Lower lobe of right lung (tissue), 2 donors: ENCODE measurements at regions not wholly inside any gene's neighbourhood (a gene's known extent, or its start where the extent isn't known, plus 50 kb on each side); places are given as distances from the start of the nearest gene placed in this dataset.

ENCODE experiments used
- ATAC-seq, 2 donors: fragments of 200-7000 bp; cut with Tn5 transposase; one replicate each; pipeline ENCODE4 v1.9.1; 2020 to 2022; ENCODE audit warnings: mild to moderate bottlenecking in 2 of 2, moderate library complexity in 2 of 2
- DNase-seq: peaks from one replicate; pipeline ENCODE4 v3.0.0-alpha.2; 2020
- H3K27ac ChIP-seq: fragments of 200-600 bp; one replicate; pipeline ENCODE4 v1.8.0; 2022
- H3K27me3 ChIP-seq: fragments of 200-600 bp; one replicate; pipeline ENCODE4 v1.8.0; 2022; ENCODE audit warnings: low read depth
- H3K36me3 ChIP-seq: fragments of 200-600 bp; one replicate; pipeline ENCODE4 v1.8.0; 2022; ENCODE audit warnings: mild to moderate bottlenecking
- H3K4me1 ChIP-seq: fragments of 200-600 bp; one replicate; pipeline ENCODE4 v1.8.0; 2022
- H3K4me3 ChIP-seq: fragments of 200-600 bp; one replicate; pipeline ENCODE4 v1.8.0; 2022; ENCODE audit warnings: mild to moderate bottlenecking
- H3K9me3 ChIP-seq: fragments of 200-600 bp; one replicate; pipeline ENCODE4 v1.8.0; 2022
- intact Hi-C: fragments of 100-400 bp; cut with DNase I; formaldehyde crosslinking; loops from one replicate; pipeline ENCODE4 v1.11.0; 2022
- TF ChIP-seq, protein P1 (sequence below): fragments of 200-600 bp; IDR thresholded peaks from one replicate; pipeline ENCODE4 v1.8.0; 2022; ENCODE audit warnings: antibody characterized with exemption, mild to moderate bottlenecking
- donor health status: DM: no; HTN: yes; CAD: no; lungs with severe emphysema.

DNA sequence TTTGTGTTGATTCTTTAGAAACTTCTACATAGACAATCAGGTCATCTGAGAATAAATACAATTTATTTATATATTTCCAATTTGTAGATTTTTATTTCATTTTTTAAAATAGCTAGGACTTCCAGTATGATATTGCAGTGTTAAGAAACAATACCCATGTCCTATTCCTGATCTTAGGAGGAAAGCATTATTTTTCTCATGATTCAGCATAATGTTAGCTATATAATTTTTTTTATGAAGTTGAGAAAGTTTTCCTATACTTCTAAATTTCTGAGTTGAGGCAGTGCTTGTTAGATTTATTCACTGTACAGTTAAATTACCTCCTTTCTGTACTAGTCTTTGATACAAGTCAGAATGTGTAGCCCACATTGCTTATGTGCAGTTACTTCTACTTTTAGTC is 595.7 kb upstream of the HS6ST1 start:
- intact Hi-C loops, result no loop called here
- ATAC-seq (no peak), DNase-seq (no peak)
- Histone ChIP-seq H3K4me1 (no peaks in the 10 kb centered on the region), H3K9me3 (peaks cover 4% of the 10 kb centered on the region), H3K36me3 (no peaks in the 10 kb centered on the region), H3K4me3 (no peak overlapping the region), H3K27ac (no peak overlapping the region), H3K27me3 (no peaks in the 10 kb centered on the region)
- TF ChIP-seq, protein P1, sequence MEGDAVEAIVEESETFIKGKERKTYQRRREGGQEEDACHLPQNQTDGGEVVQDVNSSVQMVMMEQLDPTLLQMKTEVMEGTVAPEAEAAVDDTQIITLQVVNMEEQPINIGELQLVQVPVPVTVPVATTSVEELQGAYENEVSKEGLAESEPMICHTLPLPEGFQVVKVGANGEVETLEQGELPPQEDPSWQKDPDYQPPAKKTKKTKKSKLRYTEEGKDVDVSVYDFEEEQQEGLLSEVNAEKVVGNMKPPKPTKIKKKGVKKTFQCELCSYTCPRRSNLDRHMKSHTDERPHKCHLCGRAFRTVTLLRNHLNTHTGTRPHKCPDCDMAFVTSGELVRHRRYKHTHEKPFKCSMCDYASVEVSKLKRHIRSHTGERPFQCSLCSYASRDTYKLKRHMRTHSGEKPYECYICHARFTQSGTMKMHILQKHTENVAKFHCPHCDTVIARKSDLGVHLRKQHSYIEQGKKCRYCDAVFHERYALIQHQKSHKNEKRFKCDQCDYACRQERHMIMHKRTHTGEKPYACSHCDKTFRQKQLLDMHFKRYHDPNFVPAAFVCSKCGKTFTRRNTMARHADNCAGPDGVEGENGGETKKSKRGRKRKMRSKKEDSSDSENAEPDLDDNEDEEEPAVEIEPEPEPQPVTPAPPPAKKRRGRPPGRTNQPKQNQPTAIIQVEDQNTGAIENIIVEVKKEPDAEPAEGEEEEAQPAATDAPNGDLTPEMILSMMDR, result no peak

DNA sequence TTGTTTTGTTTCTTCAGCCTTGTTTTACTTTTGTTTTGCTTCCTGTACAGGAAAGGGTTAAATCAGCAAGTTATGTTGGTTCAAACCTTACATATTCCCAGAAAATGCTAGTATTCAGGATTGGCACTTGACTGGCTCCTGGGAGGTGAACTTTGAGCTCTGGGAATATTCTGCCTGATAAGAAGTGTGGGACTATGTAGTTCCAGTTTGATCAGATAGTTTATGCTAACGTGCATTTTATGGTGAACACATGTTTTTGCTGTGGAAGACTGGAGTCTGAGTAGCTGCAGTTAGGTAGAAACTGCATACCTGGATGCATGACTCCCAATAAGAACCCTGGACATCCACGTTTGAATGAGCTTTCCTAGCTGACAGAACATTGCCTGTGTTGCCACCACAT is 603.1 kb upstream of the HS6ST1 start:
- no peak for DNase-seq
- Histone ChIP-seq H3K4me3 (no peak overlapping the region), H3K27me3 (no peaks in the 10 kb centered on the region), H3K36me3 (no peaks in the 10 kb centered on the region), H3K9me3 (no peaks in the 10 kb centered on the region), H3K4me1 (no peaks in the 10 kb centered on the region), H3K27ac (no peak overlapping the region)
- TF ChIP-seq, protein P1, result no peak
- ATAC-seq, result no peak
- intact Hi-C loops, result no loop called here

DNA sequence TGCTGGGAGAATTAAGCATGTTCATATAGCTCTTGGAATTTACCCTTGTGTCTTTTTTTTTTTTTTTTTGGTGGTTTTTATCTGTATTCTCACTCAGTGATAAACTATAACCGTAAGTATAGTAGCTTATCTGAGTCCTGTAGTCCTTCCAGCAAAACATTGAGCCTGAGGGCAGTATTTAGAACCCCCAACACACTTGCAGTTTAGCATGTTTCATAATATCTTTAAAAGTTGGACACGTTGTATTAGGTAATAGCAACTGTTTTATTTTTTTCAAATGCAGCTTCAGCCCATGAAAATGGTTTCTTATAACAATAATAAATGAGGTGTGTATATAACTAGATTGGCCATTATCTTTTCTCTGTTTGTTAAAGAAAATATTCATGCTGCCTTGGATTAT is 603.5 kb upstream of the HS6ST1 start:
- TF ChIP-seq, protein P1, result no peak
- no peak overlapping the region for H3K4me3 ChIP-seq
- no peak overlapping the region for H3K27ac ChIP-seq
- no peaks in the 10 kb centered on the region for H3K27me3 ChIP-seq
- intact Hi-C loops, result no loop called here
- DNase-seq (no peak), ATAC-seq (no peak)
- H3K9me3 ChIP-seq, result no peaks in the 10 kb centered on the region
- no peaks in the 10 kb centered on the region for H3K36me3 ChIP-seq
- H3K4me1 ChIP-seq, result no peaks in the 10 kb centered on the region

DNA sequence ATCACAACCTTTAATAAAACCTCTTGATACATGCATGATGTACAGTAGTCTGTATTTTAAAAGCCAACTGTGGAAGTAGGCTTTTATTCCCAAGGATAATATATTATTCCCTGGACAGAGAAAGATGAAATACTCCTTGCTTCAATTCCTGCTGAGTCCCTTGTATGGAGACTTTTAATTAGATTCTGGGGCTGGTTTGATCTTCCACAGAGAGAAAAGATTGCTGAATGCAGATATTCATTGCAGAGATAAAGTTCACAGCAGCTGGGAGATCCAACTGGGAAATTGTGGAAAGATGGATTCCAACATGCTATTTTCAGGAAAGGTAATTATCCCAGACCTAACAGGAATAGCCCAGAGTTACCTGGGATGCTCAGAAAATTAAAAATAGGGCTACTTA is 607.0 kb upstream of the HS6ST1 start:
- H3K4me3 ChIP-seq, result no peak overlapping the region
- ATAC-seq (no peak), DNase-seq (no peak)
- TF ChIP-seq, protein P1, result no peak
- intact Hi-C loops, result no loop called here
- no peaks in the 10 kb centered on the region for H3K4me1 ChIP-seq
- H3K9me3 ChIP-seq, result no peaks in the 10 kb centered on the region
- no peaks in the 10 kb centered on the region for H3K36me3 ChIP-seq
- H3K27ac ChIP-seq, result no peak overlapping the region
- no peaks in the 10 kb centered on the region for H3K27me3 ChIP-seq

DNA sequence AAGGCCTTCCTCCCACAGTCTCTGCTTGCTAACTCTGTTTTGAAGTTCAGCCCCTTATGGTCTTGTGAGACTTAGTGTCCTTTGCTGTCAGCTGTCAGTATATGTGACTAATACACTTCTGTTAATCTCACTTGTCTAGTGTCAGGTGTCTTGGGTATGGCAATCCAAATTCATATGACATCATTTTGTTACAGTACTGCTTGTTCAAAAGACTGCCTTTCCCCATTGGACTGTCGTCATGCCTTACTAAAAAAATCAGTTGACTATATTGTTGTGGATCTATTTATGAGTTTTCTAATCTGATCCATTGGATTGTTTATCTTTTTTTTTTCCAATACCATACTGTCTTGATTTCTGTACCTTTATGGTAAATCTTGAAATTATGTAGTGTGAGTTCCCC is 611.4 kb upstream of the HS6ST1 start:
- DNase-seq (no peak), ATAC-seq (no peak)
- TF ChIP-seq, protein P1, result no peak
- Histone ChIP-seq H3K4me1 (no peaks in the 10 kb centered on the region), H3K27ac (no peak overlapping the region), H3K36me3 (no peaks in the 10 kb centered on the region), H3K9me3 (no peaks in the 10 kb centered on the region), H3K27me3 (no peaks in the 10 kb centered on the region), H3K4me3 (no peak overlapping the region)
- intact Hi-C loops, result no loop called here

DNA sequence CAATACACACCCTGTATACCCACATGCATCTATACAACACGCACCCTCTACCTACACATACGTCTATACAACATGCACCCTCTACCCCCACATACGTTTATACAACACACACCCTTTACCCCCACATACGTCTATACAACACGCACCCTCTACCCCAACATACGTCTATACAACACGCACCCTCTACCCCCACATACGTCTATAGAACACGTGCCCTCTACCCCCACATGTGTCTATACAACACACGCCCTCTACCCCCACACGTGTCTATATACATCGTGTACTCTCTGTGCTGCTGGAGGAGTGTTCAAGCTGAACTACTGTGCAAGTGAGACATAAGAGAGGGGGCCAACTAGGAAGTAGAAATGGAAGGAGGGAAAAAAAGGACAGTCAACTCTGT is 621.7 kb upstream of the HS6ST1 start:
- intact Hi-C loops, result no loop called here
- no peak overlapping the region for H3K27ac ChIP-seq
- TF ChIP-seq, protein P1, result no peak
- DNase-seq (no peak), ATAC-seq (no peak)
- H3K36me3 ChIP-seq, result no peaks in the 10 kb centered on the region
- H3K27me3 ChIP-seq, result no peaks in the 10 kb centered on the region
- no peak overlapping the region for H3K4me3 ChIP-seq
- no peaks in the 10 kb centered on the region for H3K9me3 ChIP-seq
- no peaks in the 10 kb centered on the region for H3K4me1 ChIP-seq
